Body of pancreas (tissue), 4 donors: ENCODE measurements at regions not wholly inside any gene's neighbourhood (a gene's known extent, or its start where the extent isn't known, plus 50 kb on each side); places are given as distances from the start of the nearest gene placed in this dataset.
"Not testable (repeated sequence)": the region's sequence is repeated elsewhere in the genome, so short reads cannot be mapped to it uniquely, and the experiment has no call there.

Source experiments
- ATAC-seq: fragments of 150-250 bp; one replicate; pipeline ENCODE4 v1.9.1; 2016
- DNase-seq, 4 donors: peaks; one replicate each; pipeline ENCODE4 v3.0.0-alpha.2; 2019
- H3K27ac ChIP-seq, 4 donors: fragments of 200-600 bp; sonication (generic); 1 replicate in 3 of 4; 2 replicates in 1 of 4; pipeline versions ENCODE4 v1.5.1 to v1.6.1; 2016 to 2019; ENCODE audit warnings: mild to moderate bottlenecking in 1 of 4, mixed read lengths in 1 of 4, moderate library complexity in 1 of 4
- H3K27me3 ChIP-seq, 2 donors: fragments of 200-600 bp; sonication (generic); one replicate each; pipeline ENCODE4 v1.6.0; 2016; ENCODE audit warnings: mild to moderate bottlenecking in 1 of 2
- H3K36me3 ChIP-seq, 2 donors: fragments of 200-600 bp; sonication (generic); replicated peaks in 1 of 2; 2 replicates each; pipeline ENCODE4 v1.5.1; 2016; ENCODE audit warnings: low read depth in 2 of 2; ENCODE audit not compliant: insufficient read depth in 1 of 2
- H3K4me1 ChIP-seq: fragments of 200-600 bp; sonication (generic); one replicate; pipeline ENCODE4 v1.6.0; 2016
- H3K4me3 ChIP-seq, 2 donors: fragments of 200-600 bp; sonication (generic); 1 replicate in 1 of 2; 2 replicates in 1 of 2; pipeline ENCODE4 v1.5.1; 2016 to 2019
- H3K9me3 ChIP-seq, 3 donors: fragments of 200-600 bp; sonication (generic); 1 replicate in 2 of 3; 2 replicates in 1 of 3; pipeline ENCODE4 v1.5.1; 2016
- WGBS, 2 donors: methylation state at CpG; one replicate each; pipeline ENCODE4 v1.1.5; 2017; 5-methylcytosine and 5-hydroxymethylcytosine counted together
- intact Hi-C: fragments of 100-400 bp; cut with DNase I; formaldehyde crosslinking; loops from one replicate; pipeline ENCODE4 v1.15.1; 2023

DNA sequence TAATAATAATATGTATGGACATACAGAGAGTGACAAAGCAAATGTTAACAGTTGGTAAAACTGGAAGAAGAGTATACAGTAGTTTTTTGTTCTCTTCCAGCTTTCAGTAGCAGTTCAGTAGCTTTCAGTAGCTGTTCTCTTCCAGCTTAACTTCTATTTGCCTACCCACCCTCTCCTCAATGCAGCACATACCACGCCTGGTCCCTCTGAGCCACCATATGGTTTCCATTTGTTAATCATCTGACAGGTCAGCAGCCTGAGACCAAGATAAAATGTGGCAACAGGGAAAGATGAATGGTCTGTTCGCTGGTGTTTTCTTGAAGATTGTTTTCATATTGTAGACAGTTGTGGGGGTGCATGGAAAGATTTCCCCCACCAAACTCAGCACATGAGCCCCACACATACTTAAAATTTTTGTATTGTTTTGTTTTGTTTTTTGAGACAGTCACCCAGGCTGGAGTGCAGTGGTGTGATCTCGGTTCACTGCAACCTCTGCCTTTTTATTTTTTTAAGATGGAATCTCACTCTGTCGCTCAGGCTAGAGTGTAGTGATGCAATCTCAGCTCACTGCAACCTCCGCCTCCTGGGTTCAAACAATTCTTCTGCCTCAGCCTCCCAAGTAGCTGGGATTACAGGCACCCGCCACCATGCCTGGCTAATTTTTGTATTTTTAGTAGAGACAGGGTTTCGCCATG, 56.8 kb downstream of the ATP6V0E2 start:
- H3K9me3 ChIP-seq, ATAC-seq, H3K4me1 ChIP-seq, H3K4me3 ChIP-seq, H3K27me3 ChIP-seq, DNase-seq, H3K27ac ChIP-seq, intact Hi-C loops, H3K36me3 ChIP-seq: not testable (repeated sequence)
- 75 to 77% methylated on average over 5 to 7 of the region's 7 CpGs for WGBS, 2 donors

- H3K4me3 ChIP-seq, H3K27ac ChIP-seq, intact Hi-C loops, H3K4me1 ChIP-seq, DNase-seq, H3K36me3 ChIP-seq, ATAC-seq, H3K9me3 ChIP-seq, H3K27me3 ChIP-seq: not testable (repeated sequence)
- 88 to 100% methylated on average over 4 of the region's 5 CpGs for WGBS, 2 donors
Observed at GRCh38 chr7:149933776-149934175, 60.0 kb downstream of the ATP6V0E2 start.

DNA sequence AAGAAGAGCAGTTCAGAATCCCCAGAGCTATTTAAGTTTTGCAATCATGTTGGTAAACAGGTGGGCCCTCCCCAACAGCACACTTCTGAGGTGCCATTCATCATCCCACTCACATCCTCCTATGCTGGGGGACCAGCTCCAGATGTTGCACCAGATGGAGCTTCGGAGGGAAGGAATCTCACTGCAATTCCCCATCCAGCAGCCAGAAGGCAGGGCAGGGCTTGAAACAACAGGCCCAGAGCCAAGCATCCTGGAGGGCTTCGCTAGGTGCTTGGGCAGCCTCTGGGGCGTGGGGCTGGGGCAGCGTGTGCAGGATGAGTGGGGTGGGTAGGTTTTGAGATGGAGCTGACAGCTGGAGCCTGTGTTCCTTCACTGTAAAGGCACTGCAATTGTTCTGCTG, 73.6 kb downstream of the ATP6V0E2 start:
- H3K4me3 ChIP-seq, intact Hi-C loops, H3K27ac ChIP-seq, H3K9me3 ChIP-seq, H3K36me3 ChIP-seq, H3K4me1 ChIP-seq, ATAC-seq, H3K27me3 ChIP-seq, DNase-seq: not testable (repeated sequence)
- WGBS, 2 donors, result no CpG with 5 or more reads among the region's 4 CpGs

- H3K4me1 ChIP-seq, ATAC-seq, DNase-seq, H3K4me3 ChIP-seq, H3K27ac ChIP-seq, H3K36me3 ChIP-seq, H3K9me3 ChIP-seq, H3K27me3 ChIP-seq, intact Hi-C loops: not testable (repeated sequence)
- WGBS, 2 donors, result 73 to 89% methylated on average over 6 to 9 of the region's 13 CpGs
Observed at GRCh38 chr7:149948444-149948843, 74.7 kb downstream of the ATP6V0E2 start.

GRCh38 chr7:149949863-149950577, 76.3 kb downstream of the ATP6V0E2 start:
- H3K4me1 ChIP-seq, H3K9me3 ChIP-seq, H3K27me3 ChIP-seq, H3K27ac ChIP-seq, intact Hi-C loops, ATAC-seq, H3K4me3 ChIP-seq, H3K36me3 ChIP-seq, DNase-seq: not testable (repeated sequence)
- 53 to 56% methylated on average over 5 to 7 of the region's 13 CpGs for WGBS, 2 donors

- H3K36me3 ChIP-seq, ATAC-seq, H3K4me1 ChIP-seq, intact Hi-C loops, H3K27me3 ChIP-seq, H3K27ac ChIP-seq, H3K4me3 ChIP-seq, H3K9me3 ChIP-seq, DNase-seq: not testable (repeated sequence)
- no CpG with 5 or more reads among the region's 4 CpGs for WGBS, 2 donors
Observed at GRCh38 chr7:149950578-149950924, 76.8 kb downstream of the ATP6V0E2 start.

DNA sequence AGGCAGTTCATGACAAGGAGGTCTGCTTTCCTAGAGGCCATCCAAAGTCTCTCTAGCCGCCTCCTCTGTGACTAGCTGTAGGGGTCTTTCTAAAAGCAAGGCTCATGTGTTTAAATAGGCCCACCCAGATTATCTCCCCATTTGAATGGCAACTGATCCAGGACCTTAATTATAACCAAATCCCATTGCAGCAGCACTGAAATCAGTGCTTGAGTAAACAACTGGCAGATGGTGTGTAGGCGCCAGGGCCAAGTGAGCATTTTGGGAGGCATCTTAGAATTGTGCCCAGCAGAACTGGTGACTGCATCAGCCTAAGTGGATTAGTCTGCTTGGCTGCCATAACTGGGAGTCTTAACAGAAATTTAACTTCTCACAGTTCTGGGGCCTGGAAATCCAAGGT, 77.8 kb downstream of the ATP6V0E2 start:
- H3K4me3 ChIP-seq, ATAC-seq, H3K9me3 ChIP-seq, H3K4me1 ChIP-seq, H3K36me3 ChIP-seq, H3K27me3 ChIP-seq, intact Hi-C loops, H3K27ac ChIP-seq, DNase-seq: not testable (repeated sequence)
- WGBS, 2 donors, result 100% methylated on average over 2 of the region's 2 CpGs

DNA sequence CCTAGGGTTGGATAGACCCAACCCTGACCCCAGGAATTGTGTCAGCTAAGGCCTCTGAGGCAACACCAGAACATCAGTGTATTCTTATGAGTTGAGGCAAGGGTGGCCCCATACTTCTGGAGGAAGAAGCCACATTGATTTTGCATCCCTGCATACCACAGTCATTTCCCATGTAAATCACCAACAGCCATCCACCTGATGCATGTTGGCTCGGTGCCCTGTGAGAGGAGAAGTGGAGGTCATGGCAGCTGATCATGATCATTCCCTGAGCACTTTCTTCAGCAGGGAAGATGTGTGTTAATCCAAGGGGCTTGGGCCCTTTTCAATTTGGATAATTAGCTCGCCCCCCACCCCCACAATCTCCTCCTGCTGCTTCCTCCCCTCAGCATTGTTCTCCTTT, 85.1 kb downstream of the ATP6V0E2 start:
- ATAC-seq, H3K9me3 ChIP-seq, DNase-seq, intact Hi-C loops, H3K4me3 ChIP-seq, H3K36me3 ChIP-seq, H3K27ac ChIP-seq, H3K4me1 ChIP-seq, H3K27me3 ChIP-seq: not testable (repeated sequence)
- WGBS, 2 donors, result 86 to 91% methylated on average over 2 of the region's 2 CpGs

DNA sequence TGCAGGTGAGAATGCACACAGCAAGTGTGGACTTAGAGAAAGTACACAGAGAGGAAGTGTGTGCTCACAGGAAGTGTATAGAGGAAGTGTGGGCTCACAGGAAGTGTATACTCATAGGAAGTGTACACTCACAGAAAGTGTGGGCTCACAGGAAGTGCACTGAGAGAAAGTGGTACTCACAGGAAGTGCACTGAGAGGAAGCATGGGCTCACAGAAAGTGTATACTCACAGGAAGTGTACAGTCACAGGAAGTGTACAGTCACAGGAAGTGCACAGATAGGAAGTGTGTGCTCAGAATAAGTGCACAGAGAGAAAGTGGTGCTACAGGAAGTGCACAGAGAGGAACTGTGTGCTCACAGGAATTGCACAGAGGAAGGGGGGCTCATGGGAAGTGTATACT, 87.1 kb downstream of the ATP6V0E2 start:
- intact Hi-C loops, H3K4me3 ChIP-seq, ATAC-seq, H3K27ac ChIP-seq, H3K9me3 ChIP-seq, H3K27me3 ChIP-seq, H3K36me3 ChIP-seq, DNase-seq, H3K4me1 ChIP-seq: not testable (repeated sequence)

DNA sequence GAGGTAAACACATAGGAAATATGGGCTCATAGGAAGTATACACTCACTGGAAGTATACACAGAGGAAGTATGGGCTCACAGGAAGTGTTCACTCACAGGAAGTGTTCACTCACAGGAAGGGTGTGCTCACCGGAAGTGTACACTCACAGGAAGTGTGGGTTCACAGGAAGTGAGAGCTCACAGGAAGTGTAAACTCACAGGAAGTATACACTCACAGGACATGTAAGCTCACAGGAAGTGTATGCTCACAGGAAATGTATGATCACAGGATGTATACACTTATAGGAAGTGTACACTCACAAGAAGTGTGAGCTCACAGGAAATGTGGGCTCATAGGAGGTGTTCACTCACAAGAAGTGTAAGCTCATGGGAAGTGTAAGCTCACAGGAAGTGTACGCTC, 88.1 kb downstream of the ATP6V0E2 start:
- H3K9me3 ChIP-seq, H3K4me1 ChIP-seq, H3K27me3 ChIP-seq, intact Hi-C loops, H3K36me3 ChIP-seq, DNase-seq, ATAC-seq, H3K4me3 ChIP-seq, H3K27ac ChIP-seq: not testable (repeated sequence)
- WGBS, 2 donors, result 79 to 83% methylated on average over 1 to 2 of the region's 2 CpGs

DNA sequence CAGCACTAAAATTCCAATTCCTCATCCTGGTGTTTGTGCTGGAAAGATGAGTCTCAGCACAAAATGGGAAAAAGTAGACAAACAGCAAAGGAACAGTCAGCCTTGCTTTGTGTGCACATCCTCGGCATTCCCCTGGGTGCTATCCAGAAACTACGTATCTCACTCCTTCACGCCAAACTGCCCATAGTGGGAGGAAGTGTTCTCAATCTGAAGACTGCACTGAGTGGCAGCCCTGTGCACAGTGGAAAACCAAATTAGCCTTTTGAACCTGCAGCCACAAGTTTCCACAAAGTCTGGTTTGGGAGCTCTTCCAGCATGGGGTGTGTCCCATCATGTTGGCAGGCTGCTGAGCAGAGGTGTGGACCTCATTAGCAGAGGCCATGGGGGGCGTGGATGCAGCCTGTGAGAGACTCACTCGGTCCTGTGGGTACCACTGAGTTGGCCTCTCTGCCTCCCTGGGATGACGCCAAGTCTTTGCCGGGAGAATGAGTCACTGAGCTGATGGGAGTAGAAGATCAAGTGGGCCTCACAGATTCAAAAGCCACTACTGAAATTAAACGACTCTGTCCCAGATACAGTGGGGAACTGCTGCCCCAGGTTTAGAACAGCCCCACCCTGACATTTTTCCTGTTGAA, 89.0 kb downstream of the ATP6V0E2 start:
- WGBS, 2 donors, result 62 to 64% methylated on average over 8 of the region's 8 CpGs
- H3K9me3 ChIP-seq, H3K36me3 ChIP-seq, H3K27me3 ChIP-seq, H3K4me1 ChIP-seq, H3K4me3 ChIP-seq, H3K27ac ChIP-seq, intact Hi-C loops, ATAC-seq, DNase-seq: not testable (repeated sequence)

- H3K27me3 ChIP-seq, H3K4me3 ChIP-seq, H3K9me3 ChIP-seq, H3K36me3 ChIP-seq, intact Hi-C loops, H3K4me1 ChIP-seq, DNase-seq, ATAC-seq, H3K27ac ChIP-seq: not testable (repeated sequence)
- WGBS, 2 donors, result 66 to 84% methylated on average over 3 to 4 of the region's 5 CpGs
Observed at GRCh38 chr7:149963985-149964384, 90.2 kb downstream of the ATP6V0E2 start.
